ENCODE measurements at regions not wholly inside any gene's neighbourhood (a gene's known extent, or its start where the extent isn't known, plus 50 kb on each side); places are given as distances from the start of the nearest gene placed in this dataset.

GRCh38 chr18:1240701-1241100 is 336.0 kb downstream of the ADCYAP1 start:
- H3K4me2 ChIP-seq (ENCODE audit: low read depth, low read length), result no peak overlapping the region
- no peak for TF ChIP-seq EZH2phosphoT487 (IDR thresholded peaks at IDR 0.05; ENCODE audit: low read length)
- TF ChIP-seq EZH2 (optimal IDR thresholded peaks at IDR 0.05; ENCODE audit: low read depth, low read length), result no peak
- no peak for TF ChIP-seq CTCF (IDR thresholded peaks at IDR 0.05; ENCODE audit: low read length)
- no peaks in the 10 kb centered on the region for H3K4me1 ChIP-seq (ENCODE audit: low read length)
- no peaks in the 10 kb centered on the region for H4K20me1 ChIP-seq (ENCODE audit: insufficient read depth, low read length)
- no peaks in the 10 kb centered on the region for H3K9me2 ChIP-seq (replicated peaks; ENCODE audit: insufficient read depth, low read length)
- H3K4me3 ChIP-seq (ENCODE audit: low read length), result no peak overlapping the region
- H2AFZ ChIP-seq (ENCODE audit: low read length), result no peak overlapping the region
- H3K36me3 ChIP-seq (replicated peaks; ENCODE audit: insufficient read depth, low read length), result no peaks in the 10 kb centered on the region
- H3F3A ChIP-seq (ENCODE audit: insufficient read depth, low read length), result no peaks in the 10 kb centered on the region
- H3K9ac ChIP-seq (ENCODE audit: low read length), result no peak overlapping the region
- no peaks in the 10 kb centered on the region for H3K79me2 ChIP-seq (ENCODE audit: low read length)
- no peaks in the 10 kb centered on the region for H3K9me3 ChIP-seq (replicated peaks; ENCODE audit: insufficient read depth, low read length)
- no peak overlapping the region for H3K27ac ChIP-seq (ENCODE audit: low read length)
- H3K27me3 ChIP-seq (replicated peaks; ENCODE audit: insufficient read depth, low read length), result no peaks in the 10 kb centered on the region
- DNase-seq, result no peak

- Histone ChIP-seq H3K27me3 (replicated peaks; ENCODE audit: insufficient read depth, low read length) (no peaks in the 10 kb centered on the region), H3K27ac (ENCODE audit: low read length) (no peak overlapping the region), H3K9me3 (replicated peaks; ENCODE audit: insufficient read depth, low read length) (no peaks in the 10 kb centered on the region), H3K4me3 (ENCODE audit: low read length) (no peak overlapping the region), H2AFZ (ENCODE audit: low read length) (no peak overlapping the region), H4K20me1 (ENCODE audit: insufficient read depth, low read length) (no peaks in the 10 kb centered on the region), H3K79me2 (ENCODE audit: low read length) (no peaks in the 10 kb centered on the region), H3K36me3 (replicated peaks; ENCODE audit: insufficient read depth, low read length) (no peaks in the 10 kb centered on the region), H3K9ac (ENCODE audit: low read length) (no peak overlapping the region), H3K4me2 (ENCODE audit: low read depth, low read length) (no peak overlapping the region), H3K4me1 (ENCODE audit: low read length) (no peaks in the 10 kb centered on the region), H3K9me2 (replicated peaks; ENCODE audit: insufficient read depth, low read length) (no peaks in the 10 kb centered on the region), H3F3A (ENCODE audit: insufficient read depth, low read length) (no peaks in the 10 kb centered on the region)
- TF ChIP-seq CTCF (IDR thresholded peaks at IDR 0.05; ENCODE audit: low read length) (no peak), EZH2phosphoT487 (IDR thresholded peaks at IDR 0.05; ENCODE audit: low read length) (no peak), EZH2 (optimal IDR thresholded peaks at IDR 0.05; ENCODE audit: low read depth, low read length) (no peak)
- no peak for DNase-seq
These were observed 339.9 kb downstream of the ADCYAP1 start for GRCh38 chr18:1244397-1245122.

- no peak for DNase-seq
- H3K36me3 ChIP-seq (replicated peaks; ENCODE audit: insufficient read depth, low read length), result no peaks in the 10 kb centered on the region
- no peaks in the 10 kb centered on the region for H3K9me2 ChIP-seq (replicated peaks; ENCODE audit: insufficient read depth, low read length)
- H3K4me3 ChIP-seq (ENCODE audit: low read length), result no peak overlapping the region
- no peak overlapping the region for H3K27ac ChIP-seq (ENCODE audit: low read length)
- H4K20me1 ChIP-seq (ENCODE audit: insufficient read depth, low read length), result no peaks in the 10 kb centered on the region
- no peak for TF ChIP-seq EZH2phosphoT487 (IDR thresholded peaks at IDR 0.05; ENCODE audit: low read length)
- no peak for TF ChIP-seq EZH2 (optimal IDR thresholded peaks at IDR 0.05; ENCODE audit: low read depth, low read length)
- H3K79me2 ChIP-seq (ENCODE audit: low read length), result no peaks in the 10 kb centered on the region
- no peaks in the 10 kb centered on the region for H3F3A ChIP-seq (ENCODE audit: insufficient read depth, low read length)
- H2AFZ ChIP-seq (ENCODE audit: low read length), result no peak overlapping the region
- H3K4me2 ChIP-seq (ENCODE audit: low read depth, low read length), result no peak overlapping the region
- no peak overlapping the region for H3K9ac ChIP-seq (ENCODE audit: low read length)
- H3K4me1 ChIP-seq (ENCODE audit: low read length), result no peaks in the 10 kb centered on the region
- H3K9me3 ChIP-seq (replicated peaks; ENCODE audit: insufficient read depth, low read length), result no peaks in the 10 kb centered on the region
- H3K27me3 ChIP-seq (replicated peaks; ENCODE audit: insufficient read depth, low read length), result no peaks in the 10 kb centered on the region
These were observed 342.2 kb downstream of the ADCYAP1 start for GRCh38 chr18:1246827-1247226.

GRCh38 chr18:1252534-1252933 is 347.9 kb downstream of the ADCYAP1 start:
- Histone ChIP-seq H3K27ac (ENCODE audit: low read length) (no peak overlapping the region), H2AFZ (ENCODE audit: low read length) (no peak overlapping the region), H3K4me3 (ENCODE audit: low read length) (no peak overlapping the region), H3K9ac (ENCODE audit: low read length) (no peak overlapping the region), H3K4me1 (ENCODE audit: low read length) (no peaks in the 10 kb centered on the region), H3K9me3 (replicated peaks; ENCODE audit: insufficient read depth, low read length) (no peaks in the 10 kb centered on the region), H3K4me2 (ENCODE audit: low read depth, low read length) (no peak overlapping the region), H3K79me2 (ENCODE audit: low read length) (no peaks in the 10 kb centered on the region), H3K27me3 (replicated peaks; ENCODE audit: insufficient read depth, low read length) (no peaks in the 10 kb centered on the region), H3F3A (ENCODE audit: insufficient read depth, low read length) (no peaks in the 10 kb centered on the region), H4K20me1 (ENCODE audit: insufficient read depth, low read length) (no peaks in the 10 kb centered on the region), H3K36me3 (replicated peaks; ENCODE audit: insufficient read depth, low read length) (no peaks in the 10 kb centered on the region), H3K9me2 (replicated peaks; ENCODE audit: insufficient read depth, low read length) (no peaks in the 10 kb centered on the region)
- no peak for DNase-seq
- no peak for TF ChIP-seq EZH2phosphoT487 (IDR thresholded peaks at IDR 0.05; ENCODE audit: low read length)
- TF ChIP-seq EZH2 (optimal IDR thresholded peaks at IDR 0.05; ENCODE audit: low read depth, low read length), result no peak
- no peak for TF ChIP-seq CTCF (IDR thresholded peaks at IDR 0.05; ENCODE audit: low read length)
